Left renal pelvis (tissue), 4 donors: ENCODE measurements at regions not wholly inside any gene's neighbourhood (a gene's known extent, or its start where the extent isn't known, plus 50 kb on each side); places are given as distances from the start of the nearest gene placed in this dataset.

Source experiments
- DNase-seq, 4 donors: peaks; one replicate each; pipeline ENCODE4 v3.0.0-alpha.2; 2013; ENCODE audit warnings: low read depth in 4 of 4, low spot score in 3 of 4

- no peak for DNase-seq
Measured at GRCh38 chr7:145313551-145313950, 477.7 kb upstream of the TPK1 start.

DNA sequence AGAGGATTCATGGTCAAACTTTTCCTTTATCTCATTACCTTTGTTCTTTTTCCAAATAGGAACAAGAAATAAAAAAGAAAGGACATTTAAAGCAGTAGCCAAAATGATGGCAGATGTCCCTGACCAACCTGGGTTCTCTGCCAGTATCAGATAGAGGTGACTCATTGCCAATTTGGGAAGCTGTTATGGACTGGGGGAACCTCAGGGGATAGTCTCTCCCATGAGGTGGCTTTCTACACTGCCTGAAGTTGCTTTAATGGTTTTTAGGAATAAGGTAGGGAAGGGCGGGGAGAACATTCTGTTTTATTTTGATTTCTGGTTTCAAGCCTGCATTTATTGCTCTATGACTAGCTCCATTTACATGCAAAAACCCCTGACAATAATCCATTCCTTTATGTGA is 457.9 kb upstream of the TPK1 start:
- no peak for DNase-seq

DNA sequence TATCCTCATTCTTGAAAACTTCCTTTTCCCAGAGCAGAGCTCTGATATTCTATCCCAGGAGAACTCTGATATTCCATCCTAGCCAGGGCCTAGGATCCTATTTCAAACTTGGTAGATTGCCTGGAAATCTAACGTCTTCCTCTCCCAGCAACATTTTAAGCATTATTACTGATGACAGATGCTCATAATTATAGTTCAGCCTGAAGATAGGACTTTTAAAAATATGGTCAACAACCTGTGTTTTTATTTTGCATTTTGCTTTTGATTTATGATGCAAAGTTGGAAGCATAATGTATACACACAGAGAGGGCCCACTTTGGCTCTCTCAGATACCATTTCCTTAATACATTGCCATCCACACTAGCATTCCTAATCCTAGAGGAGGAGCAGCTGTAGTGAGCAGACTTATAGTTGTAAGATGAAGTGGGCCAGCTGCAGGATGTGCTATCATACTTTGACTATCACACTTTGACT is 457.4 kb upstream of the TPK1 start:
- no peak for DNase-seq

DNA sequence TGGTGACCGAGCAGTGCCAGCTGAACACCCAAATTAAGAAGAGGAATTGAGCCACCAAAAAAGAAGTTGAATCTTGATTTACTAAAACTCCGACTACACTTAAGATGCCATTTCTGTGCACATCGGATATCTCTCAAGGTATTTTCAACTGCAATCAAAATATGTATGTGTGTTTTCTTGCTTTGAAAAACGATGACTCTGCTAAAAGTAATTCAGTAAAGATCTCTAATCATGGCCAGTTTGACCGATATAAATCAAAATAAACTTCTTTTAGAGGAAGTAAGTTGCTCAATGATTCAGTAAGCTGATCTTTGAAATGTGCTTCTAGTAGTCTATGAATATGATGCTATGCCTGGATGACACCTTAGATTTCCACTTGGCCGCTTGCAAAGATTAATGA is 453.5 kb upstream of the TPK1 start:
- DNase-seq: no peak

- no peak for DNase-seq
Measured at GRCh38 chr7:145276118-145276517, 440.3 kb upstream of the TPK1 start.

- DNase-seq: no peak
Measured at GRCh38 chr7:145269418-145270161, 433.7 kb upstream of the TPK1 start.

DNA sequence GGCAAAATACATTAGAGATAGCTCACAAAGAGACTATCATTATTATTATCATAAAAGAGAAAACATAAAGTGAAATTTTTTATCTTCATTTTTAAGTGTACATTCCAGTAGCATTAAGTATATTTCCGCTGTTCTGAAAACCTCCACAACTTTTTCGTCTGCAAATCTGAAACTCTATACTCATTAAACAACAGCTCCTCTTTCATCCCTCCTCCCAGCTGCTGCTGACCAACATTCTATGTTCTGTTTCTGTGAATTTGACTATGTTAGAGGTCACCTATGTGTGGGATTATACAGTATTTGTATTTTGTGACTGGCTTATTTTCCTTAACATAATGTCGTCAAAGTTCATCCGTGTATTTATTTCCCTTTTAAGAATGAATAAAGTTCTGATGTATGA is 429.3 kb upstream of the TPK1 start:
- DNase-seq: no peak

- DNase-seq: no peak
Measured at GRCh38 chr7:145263886-145264285, 428.0 kb upstream of the TPK1 start.

DNA sequence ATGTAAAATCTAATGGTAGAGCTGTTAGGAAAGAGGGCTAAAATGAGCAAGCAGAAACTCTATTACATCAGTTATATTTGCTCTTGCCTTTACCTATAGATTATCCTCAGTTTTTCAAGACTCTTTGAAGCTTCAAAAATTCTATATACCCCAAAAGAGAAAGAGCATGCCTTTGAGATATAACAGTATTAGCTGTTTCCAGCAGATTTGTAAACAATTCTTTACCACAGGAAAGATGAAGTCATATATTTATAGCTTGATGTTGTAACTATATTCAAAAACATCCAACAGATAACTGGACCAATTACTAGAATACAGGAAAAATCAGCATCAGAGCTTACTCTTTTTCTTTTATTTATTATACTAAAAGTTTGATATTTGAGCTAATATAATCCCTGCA is 416.2 kb upstream of the TPK1 start:
- no peak for DNase-seq

DNA sequence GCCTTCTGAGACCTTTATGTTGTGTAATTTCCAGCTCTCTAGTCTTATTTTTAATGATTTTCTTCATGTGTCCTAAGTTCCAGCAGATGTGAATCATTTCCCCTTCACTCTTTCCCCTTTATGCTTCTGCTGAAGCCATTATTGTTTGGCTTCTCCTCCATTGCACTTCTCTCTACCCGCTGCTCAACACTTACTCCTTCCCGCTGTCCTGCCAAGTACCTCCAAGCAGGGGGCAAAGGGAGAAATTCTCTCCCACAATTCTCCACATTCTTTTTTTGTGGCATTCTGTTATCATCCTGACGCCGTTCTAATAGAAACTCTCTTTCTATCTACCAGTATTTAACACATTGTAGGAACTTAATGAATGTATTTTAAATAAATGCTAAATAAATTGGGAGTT is 388.9 kb upstream of the TPK1 start:
- DNase-seq: no peak

GRCh38 chr7:145219461-145219860 is 383.6 kb upstream of the TPK1 start:
- no peak for DNase-seq

- DNase-seq: no peak
Measured at GRCh38 chr7:145216866-145217265, 381.0 kb upstream of the TPK1 start.

- DNase-seq: no peak
Measured at GRCh38 chr7:145212050-145212449, 376.2 kb upstream of the TPK1 start.

GRCh38 chr7:145211211-145211610 is 375.4 kb upstream of the TPK1 start:
- no peak for DNase-seq

DNA sequence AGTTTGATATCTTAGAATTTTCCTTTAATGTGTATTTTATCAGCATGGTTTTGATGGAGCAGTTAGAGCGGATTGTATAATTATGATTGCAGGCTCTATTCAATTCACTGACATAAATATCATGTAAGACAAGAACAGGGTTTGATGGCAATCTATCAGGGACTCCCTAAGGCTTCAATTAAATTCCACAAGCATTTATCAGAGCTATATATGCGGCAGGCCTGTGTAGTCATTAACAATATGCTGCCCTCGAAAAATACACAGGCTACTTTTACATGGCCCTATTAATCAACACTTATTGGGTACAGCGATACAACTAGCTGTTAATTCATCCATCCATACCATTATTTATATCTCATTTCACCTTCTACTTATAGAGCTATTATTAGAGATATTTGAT is 358.1 kb upstream of the TPK1 start:
- DNase-seq: no peak

DNA sequence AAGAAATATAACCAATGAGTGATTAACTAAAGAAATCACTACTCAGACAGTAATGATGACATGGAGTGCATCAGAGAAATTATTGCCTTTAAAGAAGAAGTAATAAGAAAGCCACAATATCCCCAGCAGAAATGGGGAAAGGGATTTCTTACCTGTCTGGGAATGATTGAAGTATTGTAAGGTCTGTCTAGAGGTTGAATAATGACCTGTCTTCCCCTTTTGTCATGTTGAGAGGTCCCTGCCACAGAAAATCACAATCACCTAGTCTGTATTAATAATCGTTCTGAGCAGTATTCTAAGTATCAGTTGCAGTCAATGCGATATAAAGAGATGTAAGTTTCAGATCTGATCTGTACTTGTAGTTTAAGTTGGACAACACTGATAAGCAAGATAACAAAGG is 349.1 kb upstream of the TPK1 start:
- DNase-seq: no peak

- DNase-seq: no peak
Measured at GRCh38 chr7:145183069-145183468, 347.2 kb upstream of the TPK1 start.

DNA sequence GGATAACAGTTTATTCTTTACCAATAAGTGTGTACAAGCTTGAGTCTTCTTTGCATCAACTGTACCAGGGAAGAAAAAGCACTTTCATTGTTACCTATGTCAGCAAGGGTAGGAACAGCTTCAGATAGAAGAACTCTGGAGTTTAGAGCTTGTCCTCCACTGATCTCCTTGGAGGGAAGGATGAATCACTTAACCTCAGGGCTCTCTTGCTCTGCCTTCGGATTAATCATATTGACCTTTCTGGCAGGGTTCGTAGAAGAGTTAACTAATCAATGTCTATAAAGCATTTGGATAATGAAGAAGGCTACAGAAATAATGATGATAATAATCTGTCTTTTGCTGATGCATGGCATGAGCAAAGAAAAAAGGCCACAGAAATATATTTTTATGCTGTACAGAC is 339.5 kb upstream of the TPK1 start:
- no peak for DNase-seq

GRCh38 chr7:145169908-145170307 is 334.1 kb upstream of the TPK1 start:
- DNase-seq: no peak

DNA sequence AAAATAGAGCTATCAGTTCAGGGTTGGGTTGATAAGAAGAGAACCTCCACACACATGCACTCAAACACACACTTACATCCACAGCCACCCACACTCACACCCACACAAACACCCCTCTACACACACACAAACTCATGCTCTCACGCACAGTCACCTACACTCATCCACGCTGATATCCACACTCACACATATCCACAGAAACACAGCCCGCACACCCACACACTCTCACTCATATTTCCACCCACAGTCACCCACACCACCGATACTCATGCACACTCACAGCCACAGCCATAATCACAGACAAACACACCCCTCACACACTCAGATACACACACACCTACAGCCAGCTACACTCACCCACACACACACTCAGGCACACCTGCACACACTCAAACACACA is 333.0 kb upstream of the TPK1 start:
- DNase-seq: no peak

DNA sequence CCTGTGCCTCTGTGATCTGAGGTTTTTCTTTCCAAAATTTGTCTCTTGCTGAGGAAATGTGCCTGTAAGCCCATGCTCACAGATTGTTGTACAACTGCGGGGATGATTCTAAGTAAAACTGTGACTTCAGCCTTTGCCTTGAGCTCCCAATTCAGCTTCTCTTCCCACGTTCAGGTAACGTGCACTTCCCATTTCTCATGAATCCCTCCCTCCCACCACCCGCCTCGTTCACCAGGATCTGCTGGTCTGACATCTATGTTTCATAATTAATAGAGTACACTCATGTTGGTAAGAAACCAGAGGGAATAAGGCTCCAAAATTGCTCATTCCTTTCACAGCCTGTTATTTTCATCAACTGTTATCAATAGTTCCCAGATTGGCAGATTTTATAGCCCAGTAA is 332.6 kb upstream of the TPK1 start:
- DNase-seq: no peak

DNA sequence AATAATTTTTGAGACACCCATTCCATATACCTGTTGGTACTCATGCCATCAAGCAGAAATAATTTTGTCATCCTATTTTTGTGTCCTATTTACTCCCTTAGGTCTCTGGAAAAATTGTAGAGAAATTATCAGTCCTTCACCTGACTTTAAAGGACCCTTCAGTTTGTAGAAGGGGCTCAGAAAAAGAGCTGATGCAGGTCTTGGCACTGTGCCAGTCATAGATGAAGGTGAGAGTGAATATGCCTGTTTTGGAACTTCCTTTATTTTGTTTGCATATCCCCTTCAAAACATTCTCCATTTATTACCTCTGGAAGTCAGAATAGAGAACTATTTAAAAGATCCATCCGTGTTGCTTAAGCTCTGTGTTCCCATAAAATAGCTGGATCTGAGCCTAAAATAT is 321.0 kb upstream of the TPK1 start:
- no peak for DNase-seq

GRCh38 chr7:145152589-145152988 is 316.7 kb upstream of the TPK1 start:
- no peak for DNase-seq
